Kidney (tissue), 13 donors: ENCODE measurements at regions not wholly inside any gene's neighbourhood (a gene's known extent, or its start where the extent isn't known, plus 50 kb on each side); places are given as distances from the start of the nearest gene placed in this dataset.
A peak's percentile ranks its signal among the peaks of the same experiment; 100 is the strongest.

Experiments
- DNase-seq, 5 donors: peaks; one replicate each; pipeline ENCODE4 v3.0.0-alpha.2; 2013 to 2020
- FAIRE-seq: peaks from 2 replicates; lab custom pipeline; 2012; peaks lifted over from hg19 to GRCh38; lab: Jason Lieb, UNC
- H3K27ac ChIP-seq, 2 donors: one replicate each; pipeline ENCODE4 v1.7.0; 2013; ENCODE audit warnings: low read depth in 2 of 2, low read length in 2 of 2, inconsistent platforms in 1 of 2
- H3K27me3 ChIP-seq: one replicate; pipeline ENCODE4 v1.7.1; 2013; ENCODE audit warnings: low read length, inconsistent platforms; ENCODE audit not compliant: control insufficient read depth, insufficient read depth
- H3K36me3 ChIP-seq, 3 donors: one replicate each; pipeline versions ENCODE4 v1.7.0 to v1.7.1; 2013; ENCODE audit warnings: low read length in 3 of 3, control low read depth in 1 of 3, inconsistent platforms in 1 of 3; ENCODE audit not compliant: insufficient read depth in 3 of 3, control insufficient read depth in 2 of 3
- H3K4me1 ChIP-seq, 3 donors: one replicate each; pipeline versions ENCODE4 v1.7.0 to v1.7.1; 2013; ENCODE audit warnings: low read length in 3 of 3, inconsistent platforms in 1 of 3, low read depth in 1 of 3; ENCODE audit not compliant: control insufficient read depth in 2 of 3, insufficient read depth in 2 of 3
- H3K4me3 ChIP-seq, 3 donors: one replicate each; pipeline versions ENCODE4 v1.7.0 to v1.8.1; 2013; ENCODE audit warnings: low read length in 3 of 3, control low read depth in 1 of 3, inconsistent platforms in 1 of 3
- H3K9ac ChIP-seq, 3 donors: one replicate each; pipeline versions ENCODE4 v1.7.0 to v1.7.1; 2013; ENCODE audit warnings: low read length in 3 of 3, control low read depth in 1 of 3, inconsistent platforms in 1 of 3
- H3K9me3 ChIP-seq, 3 donors: one replicate each; pipeline versions ENCODE4 v1.7.0 to v1.7.1; 2013; ENCODE audit warnings: low read length in 3 of 3, control low read depth in 1 of 3, inconsistent platforms in 1 of 3; ENCODE audit not compliant: control insufficient read depth in 2 of 3, insufficient read depth in 1 of 3
- CTCF ChIP-seq: IDR thresholded peaks from 3 replicates; pipeline ENCODE4 v1.5.1; 2012; ENCODE audit warnings: mild to moderate bottlenecking, moderate library complexity, borderline replicate concordance; ENCODE audit not compliant: insufficient read depth; ENCODE audit errors: extremely low read depth
- intact Hi-C: fragments of 100-400 bp; cut with DNase I; formaldehyde crosslinking; loops from one replicate; pipeline ENCODE4 v1.11.1; 2022
- donor health status: control.
- donor health status: control.
- donor health status: control.
- donor health status: control.
- donor health status: control.
- donor health status: DM: yes; HTN: yes; CAD: no.
- donor health status: Normal renal cell carcinoma (clear cell type).

- H3K27me3 ChIP-seq = no peaks in the 10 kb centered on the region
- DNase-seq (peak in 1 of 5 donors; percentile 46), FAIRE-seq (no peak)
- H3K9me3 ChIP-seq = no peaks in the 10 kb centered on the region
- no peak overlapping the region for H3K9ac ChIP-seq
- intact Hi-C loops = no loop called here
- no peak overlapping the region for H3K27ac ChIP-seq
- TF ChIP-seq CTCF = no peak
- no peaks in the 10 kb centered on the region for H3K36me3 ChIP-seq
- peaks cover 0 to 3% (median 0%) of the 10 kb centered on the region in 3 donors for H3K4me1 ChIP-seq
- H3K4me3 ChIP-seq = no peak overlapping the region
Measured at GRCh38 chr14:105843444-105844046, 317.2 kb downstream of the TMEM121 start.

GRCh38 chr14:105844047-105844630, 317.8 kb downstream of the TMEM121 start:
- Histone ChIP-seq H3K27me3 (no peaks in the 10 kb centered on the region), H3K4me3 (no peak overlapping the region), H3K27ac (no peak overlapping the region), H3K4me1 (peaks cover 0 to 3% (median 0%) of the 10 kb centered on the region in 3 donors), H3K9ac (no peak overlapping the region), H3K36me3 (no peaks in the 10 kb centered on the region), H3K9me3 (no peaks in the 10 kb centered on the region)
- DNase-seq = no peak
- no peak for FAIRE-seq
- TF ChIP-seq CTCF = no peak
- intact Hi-C loops = no loop called here

GRCh38 chr14:105844810-105845724, 318.7 kb downstream of the TMEM121 start:
- no peak for DNase-seq
- TF ChIP-seq CTCF = no peak
- FAIRE-seq = no peak
- H3K4me1 ChIP-seq = peaks cover 0 to 3% (median 0%) of the 10 kb centered on the region in 3 donors
- no peak overlapping the region for H3K9ac ChIP-seq
- no peak overlapping the region for H3K27ac ChIP-seq
- H3K4me3 ChIP-seq = no peak overlapping the region
- no peaks in the 10 kb centered on the region for H3K27me3 ChIP-seq
- no peaks in the 10 kb centered on the region for H3K9me3 ChIP-seq
- H3K36me3 ChIP-seq = no peaks in the 10 kb centered on the region
- intact Hi-C loops = no loop called here
